ENCODE measurements at regions not wholly inside any gene's neighbourhood (a gene's known extent, or its start where the extent isn't known, plus 50 kb on each side); places are given as distances from the start of the nearest gene placed in this dataset.

- no peak for TF ChIP-seq YY1 (IDR thresholded peaks at IDR 0.05; ENCODE audit: insufficient read depth, insufficient read length)
- TF ChIP-seq SUZ12 (IDR thresholded peaks at IDR 0.05; ENCODE audit: extremely low read depth, insufficient read depth, insufficient read length): no peak
These were observed 61.7 kb upstream of the ITGA11 start for GRCh38 chr15:68493629-68494028.

Data from NT2/D1 (cell line).